GM19372 (cell line): ENCODE measurements at regions not wholly inside any gene's neighbourhood (a gene's known extent, or its start where the extent isn't known, plus 50 kb on each side); places are given as distances from the start of the nearest gene placed in this dataset.

Experiments
- ATAC-seq: cut with Tn5 transposase; IDR thresholded peaks from one replicate; pipeline ENCODE4 v1.9.1; 2021; ENCODE audit warnings: mild to moderate bottlenecking, low read depth, moderate library complexity; ENCODE audit not compliant: unreplicated experiment

GRCh38 chr5:155068616-155069100 lies 55.1 kb downstream of the KIF4B start:
- ATAC-seq: no peak

GRCh38 chr5:155069961-155070360 lies 56.4 kb downstream of the KIF4B start:
- ATAC-seq: no peak

GRCh38 chr5:155070781-155071180 lies 57.2 kb downstream of the KIF4B start:
- no peak for ATAC-seq

GRCh38 chr5:155076379-155076778 lies 62.8 kb downstream of the KIF4B start:
- ATAC-seq: no peak

- no peak for ATAC-seq
Measured at GRCh38 chr5:155079698-155080097, 66.1 kb downstream of the KIF4B start.

GRCh38 chr5:155080721-155081120 lies 67.2 kb downstream of the KIF4B start:
- no peak for ATAC-seq

- no peak for ATAC-seq
Measured at GRCh38 chr5:155081618-155082017, 68.1 kb downstream of the KIF4B start.

- ATAC-seq: no peak
Measured at GRCh38 chr5:155082401-155082800, 68.8 kb downstream of the KIF4B start.

GRCh38 chr5:155085282-155085989 lies 71.9 kb downstream of the KIF4B start:
- no peak for ATAC-seq

GRCh38 chr5:155087036-155087435 lies 73.5 kb downstream of the KIF4B start:
- no peak for ATAC-seq

- no peak for ATAC-seq
Measured at GRCh38 chr5:155088811-155089210, 75.3 kb downstream of the KIF4B start.

GRCh38 chr5:155089643-155090042 lies 76.1 kb downstream of the KIF4B start:
- no peak for ATAC-seq

- ATAC-seq: no peak
Measured at GRCh38 chr5:155091063-155091648, 77.6 kb downstream of the KIF4B start.

GRCh38 chr5:155091768-155092717 lies 78.5 kb downstream of the KIF4B start:
- no peak for ATAC-seq

- no peak for ATAC-seq
Measured at GRCh38 chr5:155094455-155094854, 80.9 kb downstream of the KIF4B start.

GRCh38 chr5:155097995-155098394 lies 84.4 kb downstream of the KIF4B start:
- no peak for ATAC-seq

- ATAC-seq: no peak
Measured at GRCh38 chr5:155098433-155098832, 84.9 kb downstream of the KIF4B start.

- no peak for ATAC-seq
Measured at GRCh38 chr5:155101697-155102096, 88.1 kb downstream of the KIF4B start.

- ATAC-seq: no peak
Measured at GRCh38 chr5:155103146-155103545, 89.6 kb downstream of the KIF4B start.

- no peak for ATAC-seq
Measured at GRCh38 chr5:155104441-155104840, 90.9 kb downstream of the KIF4B start.

GRCh38 chr5:155106221-155106620 lies 92.7 kb downstream of the KIF4B start:
- ATAC-seq: no peak
